GM19468 (cell line): ENCODE measurements at regions not wholly inside any gene's neighbourhood (a gene's known extent, or its start where the extent isn't known, plus 50 kb on each side); places are given as distances from the start of the nearest gene placed in this dataset.
"Not testable (repeated sequence)": the region's sequence is repeated elsewhere in the genome, so short reads cannot be mapped to it uniquely, and the experiment has no call there.

Source experiments
- ATAC-seq: cut with Tn5 transposase; IDR thresholded peaks from one replicate; pipeline ENCODE4 v1.9.1; 2021; ENCODE audit warnings: mild to moderate bottlenecking, moderate library complexity, moderate number of reproducible peaks; ENCODE audit not compliant: unreplicated experiment; ENCODE audit errors: extremely low read depth

DNA sequence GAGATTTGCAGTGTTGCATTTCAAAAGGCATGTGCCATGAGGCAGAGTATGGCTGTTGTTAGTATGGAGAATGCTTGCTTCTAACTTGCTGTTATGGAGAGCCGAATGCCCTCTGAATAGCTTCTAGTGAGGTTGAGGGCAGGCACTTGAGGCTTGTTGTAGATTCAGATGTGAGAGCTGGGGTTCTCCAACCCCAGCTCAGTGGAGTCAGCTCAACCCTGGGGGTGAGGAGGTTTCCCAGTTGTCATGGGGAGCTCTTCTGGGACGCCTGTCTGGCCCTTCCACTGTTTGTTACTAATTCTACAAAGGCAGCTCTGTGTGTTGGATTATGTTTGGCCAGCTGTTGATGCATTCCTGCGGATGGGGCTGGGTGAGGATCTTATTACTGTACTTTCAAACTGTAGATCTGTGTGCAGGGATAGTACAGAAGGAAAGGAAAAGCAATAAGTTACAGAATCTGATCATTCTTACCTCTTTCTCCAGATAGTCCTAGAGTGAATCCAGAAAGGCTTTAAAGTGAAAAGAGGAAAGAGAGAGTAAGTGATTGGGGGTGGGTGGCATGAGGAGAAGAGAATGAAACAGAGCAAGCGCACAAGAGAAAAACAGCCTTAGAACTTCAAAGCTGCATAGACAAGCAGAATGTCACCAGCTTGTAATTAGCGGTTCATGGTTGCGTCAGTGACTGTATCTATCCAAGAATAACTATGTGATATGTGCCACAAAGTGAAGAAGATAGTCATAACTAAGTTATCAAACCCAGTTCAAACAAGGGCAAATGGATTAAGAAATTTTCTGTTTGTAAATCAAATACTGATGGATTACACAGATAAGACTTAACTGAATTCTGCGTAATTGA is 148.7 kb downstream of the PRL start:
- no peak for ATAC-seq

DNA sequence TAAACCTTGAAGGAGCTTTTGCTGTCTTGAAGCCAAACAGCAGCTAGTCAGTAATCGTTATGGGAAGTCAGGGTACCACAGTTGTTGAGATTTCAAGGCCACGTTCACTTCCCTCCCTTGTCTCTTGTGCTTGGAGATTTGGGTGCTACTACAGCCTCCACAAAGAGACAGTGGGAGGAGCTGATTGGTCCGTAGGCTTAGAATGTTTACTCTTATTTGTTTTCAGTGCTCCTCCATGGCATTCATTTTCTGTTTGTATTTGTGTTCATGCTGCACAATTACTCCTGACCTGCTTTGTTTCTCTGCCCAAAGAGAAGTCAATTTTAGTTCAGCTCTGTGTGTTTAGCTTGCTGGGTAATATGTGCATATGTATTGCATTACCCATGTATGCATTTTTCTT is 147.7 kb downstream of the PRL start:
- ATAC-seq: no peak

DNA sequence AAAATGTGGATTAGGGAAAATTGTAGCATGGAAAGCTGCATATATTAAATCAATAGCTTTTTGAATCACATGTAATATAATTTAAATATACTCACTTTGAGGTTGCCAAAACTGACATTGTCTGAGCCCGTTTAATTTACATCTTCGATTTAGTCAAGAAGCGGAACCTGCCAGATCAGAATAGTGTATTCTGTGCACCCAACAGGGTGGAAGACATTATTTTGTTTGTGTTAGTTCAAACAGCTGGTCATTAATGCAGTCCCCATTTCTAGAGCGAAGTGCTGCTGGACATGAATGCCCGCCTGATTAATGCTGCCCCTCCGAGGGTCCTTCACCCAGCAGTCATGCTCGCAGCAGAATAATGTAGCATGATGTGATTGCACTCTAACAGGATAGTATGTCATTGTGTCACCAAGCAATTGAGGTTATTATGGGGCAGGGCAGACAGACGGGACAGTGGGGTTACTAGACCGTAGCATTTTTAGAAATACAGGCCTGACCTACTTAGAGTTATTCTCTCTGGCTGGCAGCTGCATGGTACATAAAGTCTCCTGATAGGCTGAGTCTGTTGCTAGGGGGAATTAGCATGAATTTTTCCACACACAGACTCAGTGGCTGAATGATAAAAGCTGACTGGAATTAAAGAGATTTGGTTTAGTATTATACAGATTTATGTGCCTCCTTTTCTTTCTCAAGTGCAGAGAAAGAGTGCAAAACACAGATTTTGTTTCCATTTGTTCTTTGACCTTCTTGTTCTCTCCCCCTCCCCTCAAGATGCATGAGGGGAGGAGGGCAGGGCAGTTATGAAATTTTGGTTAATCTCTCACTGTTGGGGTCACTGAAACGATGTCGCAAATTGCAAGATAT is 147.1 kb downstream of the PRL start:
- ATAC-seq: no peak

DNA sequence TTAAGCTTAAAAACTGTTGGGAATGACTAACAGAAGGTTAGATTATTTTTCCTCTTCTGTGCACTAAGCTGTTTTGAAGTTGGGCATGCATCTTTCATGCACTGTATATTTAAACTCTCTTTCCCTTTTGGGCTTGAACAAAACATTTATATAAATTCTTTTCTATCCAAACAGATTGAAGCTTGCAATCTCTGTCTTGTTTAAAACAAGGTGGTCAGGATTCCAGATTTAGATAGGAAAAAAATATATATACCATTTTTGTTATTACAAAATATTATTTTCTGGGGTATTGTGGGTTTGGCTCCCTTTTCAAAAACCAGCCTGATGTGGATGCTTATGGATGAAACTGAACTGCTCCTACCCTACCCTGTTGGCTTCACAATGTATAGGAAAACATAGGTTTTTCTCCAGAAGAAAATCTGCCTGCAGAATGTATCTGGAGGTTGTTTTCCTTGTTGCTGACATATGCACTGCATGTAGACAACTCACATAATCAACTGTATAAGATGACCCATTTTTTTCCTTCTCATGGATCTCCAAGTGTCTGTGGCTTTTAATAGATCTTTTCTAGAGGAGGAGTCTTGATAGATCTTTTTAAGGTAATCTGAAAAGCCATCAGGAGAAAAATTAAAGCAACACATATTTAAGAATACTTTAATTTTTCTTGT is 146.3 kb downstream of the PRL start:
- ATAC-seq: no peak

DNA sequence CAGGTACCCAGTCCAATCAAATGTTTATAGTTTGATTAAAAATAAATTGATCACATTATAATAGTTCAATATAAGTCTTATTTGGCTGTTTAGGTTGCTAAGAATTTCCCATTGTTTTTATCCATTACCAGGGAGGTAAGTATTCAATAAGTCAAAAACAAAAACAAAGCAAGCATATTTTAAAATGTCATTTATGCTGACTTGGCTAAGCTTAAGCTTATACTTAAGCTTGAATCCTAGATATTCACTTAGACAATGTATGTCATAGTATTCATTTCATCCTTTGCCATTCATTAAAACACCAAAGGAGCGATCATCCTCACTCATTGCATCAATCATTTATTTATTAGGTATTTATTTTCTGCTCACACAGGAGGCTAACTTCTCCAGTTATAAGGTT is 144.9 kb downstream of the PRL start:
- ATAC-seq: no peak

DNA sequence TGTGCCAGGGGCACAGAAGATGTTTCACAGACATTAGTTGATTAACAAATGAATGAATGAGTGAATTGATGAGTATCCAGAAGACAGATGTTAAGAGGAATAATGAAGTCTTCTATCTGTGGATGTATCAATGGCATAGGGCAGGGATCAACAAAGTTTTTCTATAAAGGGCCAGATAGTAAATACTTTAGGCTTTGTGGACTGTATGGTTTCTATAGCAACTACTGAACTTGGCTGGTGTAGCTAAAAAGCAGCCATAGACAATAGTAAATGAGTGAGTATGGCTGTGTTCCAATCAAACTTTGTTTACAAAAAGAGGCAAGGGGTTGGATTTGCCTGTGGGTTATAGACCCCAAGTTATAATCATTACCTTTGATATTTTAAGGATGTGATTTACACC is 144.0 kb downstream of the PRL start:
- ATAC-seq: no peak

DNA sequence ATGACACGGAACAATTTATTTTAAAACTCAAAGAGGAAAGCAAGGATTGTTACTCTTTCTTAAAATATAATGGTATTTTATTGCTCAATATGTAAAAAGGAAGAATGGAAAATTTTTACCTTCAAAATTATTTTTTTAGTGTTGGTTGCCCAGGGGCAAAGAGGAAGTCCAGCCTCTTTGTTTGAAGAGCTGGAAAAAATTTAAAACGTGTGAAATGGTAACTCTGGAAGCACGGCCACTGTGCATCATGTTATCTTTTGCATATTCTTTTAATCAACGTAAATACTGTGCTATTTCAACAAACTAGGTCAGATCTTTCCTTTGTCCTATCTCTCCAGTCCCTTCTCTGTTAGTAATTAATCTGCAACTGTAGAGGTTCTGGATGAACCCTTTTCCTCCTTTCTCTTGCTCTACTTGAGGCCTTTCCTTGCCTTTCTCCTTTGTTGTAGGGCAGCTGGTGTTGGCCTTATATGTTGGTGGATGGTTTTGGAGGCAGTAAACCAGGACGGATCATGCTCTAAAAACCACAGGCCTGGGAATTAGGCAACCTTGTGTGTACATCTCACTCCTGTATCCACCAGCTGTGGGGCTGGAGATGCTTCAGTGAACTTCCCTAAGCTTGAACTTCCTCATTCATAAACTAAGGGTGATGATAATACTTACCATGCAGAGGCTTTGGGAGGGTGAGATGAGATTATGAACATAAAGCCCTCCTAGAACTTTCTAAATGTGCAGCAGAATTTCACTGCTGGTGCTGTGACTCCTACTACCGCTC is 143.3 kb downstream of the PRL start:
- ATAC-seq: no peak

DNA sequence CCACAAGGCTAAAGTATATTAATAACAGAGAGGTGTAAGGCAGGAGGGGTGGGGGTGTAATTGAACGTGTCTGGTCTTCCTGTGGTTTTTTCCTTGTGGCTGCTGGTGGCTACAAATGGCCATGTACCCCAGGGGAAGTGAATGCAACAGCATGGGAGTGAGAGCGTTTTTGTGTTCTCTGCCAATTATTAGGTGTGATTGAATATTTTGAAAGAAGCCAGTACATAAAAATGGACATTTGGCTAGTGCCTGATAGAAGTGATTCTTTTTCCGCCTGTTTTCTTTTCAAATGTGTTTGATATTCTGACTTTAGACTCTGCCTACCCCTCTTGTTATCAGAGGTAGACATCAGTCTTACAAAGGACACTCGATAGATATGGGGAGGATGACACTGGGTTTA is 141.3 kb downstream of the PRL start:
- no peak for ATAC-seq

DNA sequence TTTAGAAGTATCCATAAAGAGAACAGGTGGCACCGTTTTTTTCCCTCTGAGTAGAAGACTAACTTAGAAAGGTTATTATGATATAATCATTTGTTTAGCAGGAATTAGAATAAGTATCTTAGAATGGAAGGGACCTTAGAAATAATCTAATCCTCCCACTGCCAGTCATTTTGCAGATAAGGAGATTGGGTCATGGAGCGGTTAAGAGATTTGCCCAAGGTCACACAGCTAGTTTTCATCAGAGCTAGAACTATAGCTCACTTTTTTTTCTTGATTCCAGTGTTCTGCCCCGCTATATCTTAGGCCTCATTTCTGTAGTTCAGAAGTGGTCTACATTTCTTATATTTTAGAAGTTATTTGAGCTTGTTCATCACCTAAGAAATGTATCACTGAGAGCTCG is 139.6 kb downstream of the PRL start:
- ATAC-seq: no peak

DNA sequence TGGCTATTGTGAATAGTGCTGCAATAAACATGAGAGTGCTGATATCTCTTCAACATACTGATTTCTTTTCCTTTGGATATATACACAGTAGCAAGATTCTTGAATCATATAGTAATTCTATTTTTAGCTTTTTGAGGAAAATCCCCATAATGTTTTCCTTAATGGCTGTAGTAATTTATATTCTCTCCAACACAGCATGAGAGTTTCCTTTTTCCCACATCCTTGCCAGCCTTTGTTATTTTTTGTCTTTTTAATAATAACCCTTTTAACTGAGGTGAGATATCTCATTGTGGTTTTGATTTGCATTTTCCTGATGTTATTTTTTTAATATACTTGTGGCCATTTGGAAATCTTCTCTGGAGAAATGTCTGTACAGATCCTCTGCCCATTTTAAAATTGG is 132.6 kb downstream of the PRL start:
- ATAC-seq: no peak

DNA sequence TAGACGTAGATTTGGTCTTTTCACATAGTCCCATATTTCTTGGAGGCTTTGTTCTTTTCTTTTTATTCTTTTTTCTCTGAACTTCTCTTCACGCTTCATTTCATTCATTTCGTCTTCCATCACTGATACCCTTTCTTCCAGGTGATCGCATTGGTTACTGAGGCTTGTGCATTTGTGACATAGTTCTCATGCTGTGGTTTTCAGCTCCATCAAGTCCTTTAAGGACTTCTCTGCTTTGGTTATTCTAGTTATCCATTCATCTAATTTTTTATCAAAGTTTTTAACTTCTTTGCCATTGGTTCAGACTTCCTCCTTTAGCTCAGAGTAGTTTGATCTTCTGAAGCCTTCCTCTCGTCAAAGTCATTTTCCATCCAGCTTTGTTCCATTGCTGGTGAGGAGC is 125.8 kb downstream of the PRL start:
- not testable (repeated sequence) for ATAC-seq

DNA sequence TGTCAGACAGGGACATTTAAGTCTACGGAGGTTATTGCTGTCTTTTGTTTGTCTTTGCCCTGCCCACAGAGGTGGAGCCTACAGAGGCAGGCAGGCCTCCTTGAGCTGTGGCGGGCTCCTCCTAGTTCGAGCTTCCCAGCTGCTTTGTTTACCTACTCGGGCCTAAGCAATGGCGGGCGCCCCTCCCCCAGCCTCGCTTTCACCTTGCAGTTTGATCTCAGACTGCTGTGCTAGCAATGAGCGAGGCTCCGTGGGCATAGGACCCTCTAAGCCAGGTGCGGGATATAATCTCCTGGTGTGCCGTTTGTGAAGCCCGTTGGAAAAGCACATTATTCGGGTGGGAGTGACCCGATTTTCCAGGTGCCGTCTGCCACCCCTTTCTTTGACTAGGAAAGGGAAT is 125.0 kb downstream of the PRL start:
- ATAC-seq: not testable (repeated sequence)

DNA sequence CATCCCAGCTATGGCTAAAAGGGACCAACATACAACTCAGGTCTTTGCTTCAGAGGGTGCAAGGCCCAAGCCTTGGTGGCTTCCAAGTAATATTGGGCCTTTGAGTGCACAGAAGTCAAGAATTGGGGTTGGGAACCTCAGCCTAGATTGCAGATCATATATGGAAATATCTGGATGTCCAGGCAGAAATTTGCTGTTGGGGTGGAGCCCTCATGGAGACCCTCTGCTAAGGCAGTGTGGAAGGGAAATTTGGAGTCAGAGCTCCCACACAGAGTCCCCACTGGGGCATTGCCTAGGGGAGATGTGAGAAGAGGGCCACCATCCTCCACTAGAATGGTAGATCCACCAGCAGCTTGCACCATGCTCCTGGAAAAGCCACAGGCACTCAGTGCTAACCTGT is 123.5 kb downstream of the PRL start:
- no peak for ATAC-seq

DNA sequence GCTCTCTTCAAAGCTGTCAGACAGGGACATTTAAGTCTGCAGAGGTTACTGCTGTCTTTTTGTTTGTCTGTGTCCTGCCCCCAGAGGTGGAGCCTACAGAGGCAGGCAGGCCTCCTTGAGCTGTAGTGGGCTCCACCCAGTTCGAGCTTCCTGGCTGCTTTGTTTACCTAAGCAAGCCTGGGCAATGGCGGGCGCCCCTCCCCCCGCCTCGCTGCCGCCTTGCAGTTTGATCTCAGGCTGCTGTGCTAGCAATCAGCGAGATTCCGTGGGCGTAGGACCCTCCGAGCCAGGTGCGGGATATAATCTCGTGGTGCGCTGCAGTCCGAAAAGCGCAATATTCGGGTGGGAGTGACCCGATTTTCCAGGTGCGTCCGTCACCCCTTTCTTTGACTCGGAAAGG is 116.6 kb downstream of the PRL start:
- not testable (repeated sequence) for ATAC-seq

DNA sequence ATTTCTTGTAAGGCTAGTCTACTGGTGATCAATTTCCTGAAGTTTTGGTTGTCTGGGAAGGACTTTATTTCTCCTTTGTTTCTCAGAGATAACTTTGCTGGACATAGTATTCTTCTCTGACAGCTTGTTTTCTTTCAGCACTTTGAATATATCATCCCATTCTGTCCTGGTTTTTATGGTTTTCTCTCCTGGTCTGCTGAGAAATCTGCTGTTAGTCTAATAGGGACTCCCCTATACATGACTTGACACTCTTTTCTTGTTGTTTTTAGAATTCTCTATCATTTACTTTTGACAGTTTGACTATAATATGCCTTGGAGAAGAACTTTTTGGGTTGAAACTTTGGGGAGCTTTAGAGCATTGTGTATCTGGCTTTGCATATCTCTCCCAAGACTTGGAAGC is 112.5 kb downstream of the PRL start:
- no peak for ATAC-seq

DNA sequence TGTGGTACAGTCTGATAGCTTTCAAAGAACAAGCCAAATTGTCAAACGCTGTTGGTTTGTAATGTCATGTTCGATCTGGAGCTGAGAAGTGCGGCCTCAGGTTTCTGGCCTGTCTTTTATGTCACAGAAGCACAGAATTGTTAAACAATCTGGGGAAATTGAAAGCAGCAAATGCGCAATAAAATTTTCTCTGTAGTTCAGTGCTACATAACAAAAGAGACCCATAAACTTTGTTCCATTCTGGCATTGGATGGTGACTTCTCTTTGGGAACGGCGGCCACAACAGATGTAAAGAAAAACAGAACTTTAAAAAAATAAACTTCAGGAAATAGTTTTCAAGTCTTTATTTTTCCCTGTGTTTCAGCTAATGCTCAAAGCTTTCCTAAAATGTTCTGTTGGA is 106.9 kb downstream of the PRL start:
- ATAC-seq: no peak

DNA sequence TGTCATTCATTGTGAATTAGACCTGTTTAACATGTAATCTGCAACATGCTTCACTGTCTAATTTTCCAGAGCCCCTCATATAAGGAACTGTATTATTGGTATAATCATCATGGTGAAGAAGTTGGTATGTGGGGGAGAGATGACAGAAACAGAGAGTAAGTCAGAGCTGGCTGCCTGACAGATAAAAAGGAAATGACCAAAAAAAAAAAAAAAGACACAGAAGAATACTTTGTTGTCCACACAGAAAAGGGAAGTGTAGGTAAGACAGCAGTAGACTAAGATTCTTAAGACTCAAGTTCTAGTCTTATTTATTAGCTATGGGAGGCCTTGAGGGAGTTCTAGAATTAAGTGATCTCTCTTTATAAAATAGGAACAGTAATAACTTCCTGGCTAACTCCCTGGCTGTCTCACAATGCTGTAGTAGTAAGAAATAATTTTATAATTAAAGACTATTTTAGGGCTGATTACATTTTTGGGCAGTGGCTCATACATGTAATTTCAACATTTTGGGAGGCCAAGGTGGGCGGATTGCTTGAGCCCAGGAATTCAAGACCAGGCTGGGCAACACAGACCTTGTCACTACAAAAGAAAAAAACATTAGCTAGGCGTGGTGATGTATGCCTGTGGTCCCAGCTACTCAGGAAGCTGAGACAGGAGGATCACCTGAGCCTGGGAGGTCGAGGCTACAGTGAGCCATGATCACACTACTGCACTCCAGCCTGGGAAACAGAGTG is 102.5 kb downstream of the PRL start:
- no peak for ATAC-seq

DNA sequence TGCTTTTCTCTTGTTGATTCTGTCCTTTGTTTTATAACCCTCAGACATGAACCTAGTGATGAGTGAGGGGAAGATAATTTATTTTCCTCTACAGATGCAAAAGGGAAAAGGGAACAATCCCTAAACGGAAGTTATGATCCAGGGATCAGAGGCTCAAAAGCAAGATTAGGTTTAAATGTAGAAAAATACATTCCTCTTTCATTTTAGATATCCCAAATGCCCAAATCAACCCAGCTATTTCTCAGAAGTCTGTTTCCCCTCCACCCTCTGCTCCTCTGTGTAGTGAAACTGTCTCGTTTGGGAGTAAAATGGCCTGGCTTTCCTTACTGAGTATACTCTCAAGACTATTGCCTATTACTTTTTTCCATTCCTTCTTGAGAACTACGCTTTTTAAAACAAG is 97.1 kb downstream of the PRL start:
- no peak for ATAC-seq

DNA sequence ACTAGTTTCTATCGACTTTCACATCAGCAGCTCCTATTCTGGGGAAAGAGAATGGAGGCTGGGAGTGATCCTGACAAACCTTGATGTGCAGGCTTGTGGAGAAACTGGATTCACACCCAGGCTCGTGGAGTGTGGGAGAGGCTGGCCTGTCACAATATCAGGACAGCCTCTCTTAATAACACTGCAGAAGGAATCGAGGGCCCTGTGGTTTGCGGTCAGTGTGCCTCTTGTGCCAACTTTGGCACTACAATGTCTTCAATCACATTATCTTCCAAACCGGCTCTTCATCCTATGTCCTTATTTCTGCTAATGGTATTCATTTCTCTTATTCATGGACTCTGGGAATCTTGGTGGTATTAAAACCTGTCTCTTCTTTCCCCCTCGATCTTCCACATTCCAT is 92.7 kb downstream of the PRL start:
- ATAC-seq: no peak

DNA sequence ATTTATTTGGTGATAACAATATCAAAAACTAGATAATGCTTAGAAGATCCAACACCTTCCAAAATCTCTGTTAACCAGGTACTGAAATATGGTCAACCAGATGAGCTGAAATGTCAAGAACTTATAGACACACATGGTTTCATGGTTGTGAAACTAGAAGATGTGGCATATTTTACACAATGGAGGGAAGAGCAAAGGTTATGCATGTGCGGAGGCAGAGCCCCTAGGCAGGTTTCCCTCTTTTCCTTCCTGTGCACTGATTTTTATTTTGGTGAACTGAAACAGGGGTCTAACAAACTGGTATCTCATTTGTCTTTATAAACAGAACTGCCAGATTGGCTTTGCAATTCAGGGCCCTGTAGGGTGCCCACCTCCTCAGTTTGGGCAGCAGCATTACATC is 91.6 kb downstream of the PRL start:
- no peak for ATAC-seq
